CD4-positive, alpha-beta T cell treated with Interleukin-17A for 1 hour (primary cell): ENCODE measurements at regions not wholly inside any gene's neighbourhood (a gene's known extent, or its start where the extent isn't known, plus 50 kb on each side); places are given as distances from the start of the nearest gene placed in this dataset.
"Not testable (repeated sequence)": the region's sequence is repeated elsewhere in the genome, so short reads cannot be mapped to it uniquely, and the experiment has no call there.

Source experiments
- DNase-seq: peaks from one replicate; pipeline ENCODE4 v3.0.0-alpha.2; 2020

- DNase-seq, result not testable (repeated sequence)
Observed at GRCh38 chr7:46261638-46262037, 340.6 kb upstream of the IGFBP3 start.

- no peak for DNase-seq
Observed at GRCh38 chr7:46259947-46260346, 338.9 kb upstream of the IGFBP3 start.

GRCh38 chr7:46257761-46258448 is 336.8 kb upstream of the IGFBP3 start:
- no peak for DNase-seq

GRCh38 chr7:46256870-46257661 is 336.0 kb upstream of the IGFBP3 start:
- no peak for DNase-seq

GRCh38 chr7:46253520-46253919 is 332.4 kb upstream of the IGFBP3 start:
- DNase-seq, result no peak

GRCh38 chr7:46247664-46248063 is 326.6 kb upstream of the IGFBP3 start:
- DNase-seq, result no peak

- no peak for DNase-seq
Observed at GRCh38 chr7:46245586-46246111, 324.6 kb upstream of the IGFBP3 start.

GRCh38 chr7:46244757-46245156 is 323.7 kb upstream of the IGFBP3 start:
- DNase-seq, result no peak

GRCh38 chr7:46243406-46243805 is 322.3 kb upstream of the IGFBP3 start:
- DNase-seq, result no peak

- no peak for DNase-seq
Observed at GRCh38 chr7:46239846-46240245, 318.8 kb upstream of the IGFBP3 start.

- no peak for DNase-seq
Observed at GRCh38 chr7:46237466-46237865, 316.4 kb upstream of the IGFBP3 start.

- DNase-seq, result no peak
Observed at GRCh38 chr7:46233585-46234329, 312.7 kb upstream of the IGFBP3 start.

GRCh38 chr7:46230990-46231305 is 309.9 kb upstream of the IGFBP3 start:
- no peak for DNase-seq

- DNase-seq, result no peak
Observed at GRCh38 chr7:46230298-46230989, 309.4 kb upstream of the IGFBP3 start.

- no peak for DNase-seq
Observed at GRCh38 chr7:46229409-46229808, 308.3 kb upstream of the IGFBP3 start.

- DNase-seq, result no peak
Observed at GRCh38 chr7:46226860-46227259, 305.8 kb upstream of the IGFBP3 start.

GRCh38 chr7:46224363-46224762 is 303.3 kb upstream of the IGFBP3 start:
- DNase-seq, result no peak

GRCh38 chr7:46220066-46220630 is 299.1 kb upstream of the IGFBP3 start:
- DNase-seq, result no peak

GRCh38 chr7:46218461-46219200 is 297.6 kb upstream of the IGFBP3 start:
- DNase-seq, result no peak

- DNase-seq, result no peak
Observed at GRCh38 chr7:46215987-46216567, 295.0 kb upstream of the IGFBP3 start.

GRCh38 chr7:46214526-46214925 is 293.5 kb upstream of the IGFBP3 start:
- DNase-seq, result no peak

- no peak for DNase-seq
Observed at GRCh38 chr7:46213154-46213537, 292.1 kb upstream of the IGFBP3 start.
